Activated T-cell treated with anti-CD3 and anti-CD28 coated beads, Interleukin-2, amount 50 U/mL, for 1 hour (primary cell): ENCODE measurements at regions not wholly inside any gene's neighbourhood (a gene's known extent, or its start where the extent isn't known, plus 50 kb on each side); places are given as distances from the start of the nearest gene placed in this dataset.
A peak's percentile ranks its signal among the peaks of the same experiment; 100 is the strongest.
"Not testable (repeated sequence)": the region's sequence is repeated elsewhere in the genome, so short reads cannot be mapped to it uniquely, and the experiment has no call there.

ENCODE experiments used
- DNase-seq: peaks from one replicate; pipeline ENCODE4 v3.0.0-alpha.2; 2020

GRCh38 chrX:77003956-77004355 is 443.2 kb upstream of the FGF16 start:
- DNase-seq, result no peak

- DNase-seq, result no peak
Observed at GRCh38 chrX:77009691-77010090, 437.5 kb upstream of the FGF16 start.

- DNase-seq, result no peak
Observed at GRCh38 chrX:77014377-77015372, 432.5 kb upstream of the FGF16 start.

GRCh38 chrX:77017093-77017492 is 430.1 kb upstream of the FGF16 start:
- DNase-seq, result no peak

- not testable (repeated sequence) for DNase-seq
Observed at GRCh38 chrX:77046180-77046810, 400.9 kb upstream of the FGF16 start.

- DNase-seq, result no peak
Observed at GRCh38 chrX:77060572-77060971, 386.6 kb upstream of the FGF16 start.

- DNase-seq, result no peak
Observed at GRCh38 chrX:77061022-77061421, 386.2 kb upstream of the FGF16 start.

- no peak for DNase-seq
Observed at GRCh38 chrX:77061545-77061944, 385.6 kb upstream of the FGF16 start.

GRCh38 chrX:77065896-77066295 is 381.3 kb upstream of the FGF16 start:
- no peak for DNase-seq

GRCh38 chrX:77070202-77070918 is 376.8 kb upstream of the FGF16 start:
- no peak for DNase-seq

- no peak for DNase-seq
Observed at GRCh38 chrX:77076896-77077295, 370.3 kb upstream of the FGF16 start.

GRCh38 chrX:77081237-77081636 is 366.0 kb upstream of the FGF16 start:
- not testable (repeated sequence) for DNase-seq

- DNase-seq, result no peak
Observed at GRCh38 chrX:77085372-77085771, 361.8 kb upstream of the FGF16 start.

GRCh38 chrX:77087529-77088169 is 359.5 kb upstream of the FGF16 start:
- no peak for DNase-seq

- DNase-seq, result no peak
Observed at GRCh38 chrX:77088233-77088632, 359.0 kb upstream of the FGF16 start.

- DNase-seq, result no peak
Observed at GRCh38 chrX:77114501-77114900, 332.7 kb upstream of the FGF16 start.

GRCh38 chrX:77118686-77119085 is 328.5 kb upstream of the FGF16 start:
- DNase-seq, result no peak

- DNase-seq, result no peak
Observed at GRCh38 chrX:77119706-77120105, 327.5 kb upstream of the FGF16 start.

- not testable (repeated sequence) for DNase-seq
Observed at GRCh38 chrX:77123917-77124316, 323.3 kb upstream of the FGF16 start.

- not testable (repeated sequence) for DNase-seq
Observed at GRCh38 chrX:77127571-77127970, 319.6 kb upstream of the FGF16 start.

GRCh38 chrX:77143907-77144306 is 303.3 kb upstream of the FGF16 start:
- no peak for DNase-seq

- peak; percentile 25 for DNase-seq
Observed at GRCh38 chrX:77160301-77160700, 286.9 kb upstream of the FGF16 start.

- no peak for DNase-seq
Observed at GRCh38 chrX:77162777-77163176, 284.4 kb upstream of the FGF16 start.
